ENCODE measurements at regions not wholly inside any gene's neighbourhood (a gene's known extent, or its start where the extent isn't known, plus 50 kb on each side); places are given as distances from the start of the nearest gene placed in this dataset.

DNA sequence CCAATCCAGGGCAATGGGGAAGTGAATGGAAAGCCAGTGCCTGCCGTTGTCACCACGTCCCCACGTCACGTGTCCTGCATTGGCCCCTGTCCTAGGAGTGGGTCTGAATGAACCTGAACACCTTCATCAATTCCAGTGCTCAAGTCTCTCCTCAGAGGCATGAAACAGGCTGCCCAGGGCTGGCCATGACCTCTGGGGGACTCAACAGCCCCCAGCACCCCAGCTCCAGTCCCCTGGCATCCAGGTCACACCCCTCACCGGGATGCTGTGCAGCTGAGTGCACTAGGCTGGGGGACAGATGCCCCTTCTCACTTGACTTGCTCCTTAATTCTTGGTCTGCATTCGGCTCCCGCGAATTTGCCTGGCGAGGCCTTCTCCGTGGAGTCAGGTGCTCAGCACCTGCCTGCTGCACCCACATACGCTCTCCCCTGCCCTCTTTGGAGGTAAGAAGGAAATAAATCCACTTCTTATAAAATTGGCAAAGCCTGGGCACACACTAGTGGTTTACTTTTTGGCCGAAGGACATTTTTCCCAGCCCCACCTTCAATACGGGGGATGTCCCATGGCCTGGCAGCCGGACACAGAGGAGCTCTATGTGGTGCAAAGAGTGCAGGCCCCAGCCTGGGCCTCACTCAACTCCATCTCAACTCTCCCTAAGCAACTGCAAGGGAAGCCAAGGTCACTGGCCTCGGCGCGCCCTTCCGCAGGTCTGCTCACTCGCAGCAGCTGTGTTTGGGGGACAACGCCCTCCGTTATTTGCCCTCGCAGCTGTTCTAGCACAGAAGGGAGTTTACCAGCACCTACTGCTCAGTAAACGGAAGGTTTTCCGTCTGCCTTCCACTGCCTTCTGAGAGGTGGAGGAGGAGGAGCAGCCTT, 77.6 kb upstream of the SHH start:
- Histone ChIP-seq H3K36me3 (ENCODE audit: control insufficient read depth, insufficient read depth, low read length) (no peaks in the 10 kb centered on the region), H3K27me3 (ENCODE audit: control insufficient read depth, insufficient read depth, low read length) (no peaks in the 10 kb centered on the region), H3K9me3 (ENCODE audit: control insufficient read depth, insufficient read depth, low read length) (no peaks in the 10 kb centered on the region), H3K27ac (ENCODE audit: low read depth, low read length) (no peak overlapping the region), H3K4me1 (ENCODE audit: control insufficient read depth, insufficient read depth, low read length) (peaks cover 10% of the 10 kb centered on the region), H3K4me3 (ENCODE audit: low read depth, low read length) (no peak overlapping the region)
- WGBS (ENCODE audit: insufficient coverage) = 90% methylated on average over 21 of the region's 24 CpGs
- no peak for DNase-seq (ENCODE audit: low read depth in 4 of 6, low spot score in 6 of 6)

DNA sequence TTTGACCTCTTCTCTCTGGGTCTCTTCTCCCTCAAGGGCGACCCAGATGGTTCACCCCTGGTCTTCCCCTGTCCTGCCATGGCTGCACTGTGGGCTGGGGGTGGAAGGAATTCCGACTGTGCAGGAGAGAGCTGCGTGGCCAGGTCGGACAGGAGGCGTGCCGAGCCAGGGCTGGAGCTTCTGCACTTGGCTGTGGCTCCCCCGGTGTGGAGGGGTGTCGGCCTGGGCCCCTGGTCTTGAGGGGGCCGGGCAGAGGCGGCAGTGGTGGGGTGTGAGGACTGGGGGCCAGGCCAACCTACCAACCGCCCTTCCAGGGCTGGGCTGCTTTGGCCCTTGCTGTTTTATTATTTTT, 74.9 kb upstream of the SHH start:
- WGBS (ENCODE audit: insufficient coverage) = 92% methylated on average over 7 of the region's 11 CpGs
- no peak for DNase-seq (ENCODE audit: low read depth in 4 of 6, low spot score in 6 of 6)
- H3K4me3 ChIP-seq (ENCODE audit: low read depth, low read length) = no peak overlapping the region
- no peaks in the 10 kb centered on the region for H3K27me3 ChIP-seq (ENCODE audit: control insufficient read depth, insufficient read depth, low read length)
- H3K27ac ChIP-seq (ENCODE audit: low read depth, low read length) = no peak overlapping the region
- H3K4me1 ChIP-seq (ENCODE audit: control insufficient read depth, insufficient read depth, low read length) = peaks cover 10% of the 10 kb centered on the region
- H3K36me3 ChIP-seq (ENCODE audit: control insufficient read depth, insufficient read depth, low read length) = no peaks in the 10 kb centered on the region
- H3K9me3 ChIP-seq (ENCODE audit: control insufficient read depth, insufficient read depth, low read length) = no peaks in the 10 kb centered on the region

DNA sequence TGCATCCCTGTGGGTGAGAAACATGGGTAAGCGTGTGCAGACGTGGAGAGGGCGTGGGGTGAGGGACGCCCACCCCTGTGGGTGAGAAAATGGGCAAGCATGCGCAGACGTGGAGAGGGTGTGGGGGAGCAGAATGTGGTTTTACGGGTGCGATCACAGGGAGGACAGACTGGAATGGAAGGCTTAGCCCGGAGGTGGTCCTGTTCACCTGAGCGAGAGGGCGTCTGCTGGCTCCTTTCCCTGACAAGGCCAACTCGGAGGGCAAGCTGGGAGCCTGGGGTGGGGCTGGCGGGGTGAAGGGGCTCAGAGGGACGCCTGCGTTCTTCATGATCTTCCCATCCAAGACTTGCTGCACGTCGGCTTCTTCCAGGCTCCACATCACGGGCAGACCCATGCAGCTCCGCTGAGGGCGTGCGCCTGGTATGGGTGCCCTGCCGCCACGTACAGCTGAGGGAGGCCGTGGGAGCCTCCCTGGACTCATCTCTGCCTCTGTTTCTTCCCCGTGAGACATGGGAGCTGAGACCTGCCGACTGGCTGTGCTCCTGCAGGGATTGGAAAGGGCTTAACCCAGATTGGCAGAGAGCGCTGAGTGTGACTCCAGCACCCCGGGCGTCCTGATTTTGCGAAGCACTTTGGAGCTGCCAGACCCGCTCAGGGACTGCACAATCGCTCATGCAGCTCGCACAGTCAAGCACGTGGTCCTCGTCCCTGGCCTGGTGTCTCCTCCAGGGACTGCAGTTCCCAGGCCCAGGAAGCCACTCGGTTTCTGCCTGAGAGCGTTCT, 74.3 kb upstream of the SHH start:
- no peak overlapping the region for H3K4me3 ChIP-seq (ENCODE audit: low read depth, low read length)
- 93% methylated on average over 37 of the region's 37 CpGs for WGBS (ENCODE audit: insufficient coverage)
- H3K27me3 ChIP-seq (ENCODE audit: control insufficient read depth, insufficient read depth, low read length) = no peaks in the 10 kb centered on the region
- H3K27ac ChIP-seq (ENCODE audit: low read depth, low read length) = no peak overlapping the region
- no peaks in the 10 kb centered on the region for H3K9me3 ChIP-seq (ENCODE audit: control insufficient read depth, insufficient read depth, low read length)
- DNase-seq (ENCODE audit: low read depth in 4 of 6, low spot score in 6 of 6) = no peak
- peaks cover 10% of the 10 kb centered on the region for H3K4me1 ChIP-seq (ENCODE audit: control insufficient read depth, insufficient read depth, low read length)
- no peaks in the 10 kb centered on the region for H3K36me3 ChIP-seq (ENCODE audit: control insufficient read depth, insufficient read depth, low read length)

DNA sequence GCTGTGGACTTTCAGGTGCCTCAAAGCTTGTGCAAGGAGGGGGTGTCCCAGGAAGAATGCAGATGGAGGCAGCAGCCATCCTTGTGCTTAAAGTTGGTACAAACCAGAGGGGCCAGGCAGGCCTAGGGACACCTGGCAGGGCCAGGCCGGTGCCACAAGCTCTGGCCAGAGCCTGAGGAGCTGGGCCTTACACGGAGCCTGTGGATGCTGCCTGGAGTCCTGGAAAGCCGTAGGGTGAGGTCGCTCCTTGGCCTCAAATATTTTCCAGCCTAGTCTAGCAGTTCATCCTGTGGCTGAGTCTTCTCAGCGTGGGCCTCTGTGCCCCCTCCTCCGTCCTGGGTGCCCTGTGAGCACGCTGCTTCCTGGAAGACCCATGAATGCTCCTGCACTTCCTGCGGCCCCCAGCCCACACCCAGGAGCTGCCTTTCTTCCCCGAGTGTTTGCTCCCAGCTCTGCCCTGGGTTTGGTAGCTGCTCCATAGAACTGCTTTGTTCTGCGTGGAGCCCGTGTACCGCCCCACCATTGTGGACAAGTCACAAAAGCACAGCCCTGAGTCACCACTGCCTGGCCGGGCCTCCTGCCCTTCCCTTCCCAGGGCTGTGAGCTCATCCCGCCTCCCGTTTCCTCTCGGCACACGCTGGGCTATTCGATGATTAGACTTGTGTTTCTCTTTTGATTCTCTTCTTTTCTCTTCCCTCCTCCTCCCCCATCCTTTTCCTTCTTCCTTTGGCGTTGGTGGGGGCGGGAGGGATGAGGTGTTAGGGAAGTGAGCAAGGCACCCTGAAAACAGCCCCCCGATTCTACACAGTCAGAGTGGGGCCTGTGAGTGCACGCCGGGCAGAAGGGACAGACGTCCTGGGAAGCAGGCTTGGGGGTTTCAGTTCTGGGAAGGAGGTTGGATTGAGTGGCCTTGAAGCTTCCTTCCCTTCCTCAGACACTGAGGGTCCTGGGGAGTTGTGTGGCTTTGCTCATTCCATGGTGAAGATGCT, 73.2 kb upstream of the SHH start:
- WGBS (ENCODE audit: insufficient coverage) = 52% methylated on average over 17 of the region's 24 CpGs
- Histone ChIP-seq H3K4me1 (ENCODE audit: control insufficient read depth, insufficient read depth, low read length) (peaks cover 10% of the 10 kb centered on the region), H3K27me3 (ENCODE audit: control insufficient read depth, insufficient read depth, low read length) (no peaks in the 10 kb centered on the region), H3K36me3 (ENCODE audit: control insufficient read depth, insufficient read depth, low read length) (no peaks in the 10 kb centered on the region), H3K9me3 (ENCODE audit: control insufficient read depth, insufficient read depth, low read length) (no peaks in the 10 kb centered on the region), H3K27ac (ENCODE audit: low read depth, low read length) (no peak overlapping the region), H3K4me3 (ENCODE audit: low read depth, low read length) (no peak overlapping the region)
- DNase-seq (ENCODE audit: low read depth in 4 of 6, low spot score in 6 of 6) = peak in 2 of 6 donors; percentile 2 to 19

DNA sequence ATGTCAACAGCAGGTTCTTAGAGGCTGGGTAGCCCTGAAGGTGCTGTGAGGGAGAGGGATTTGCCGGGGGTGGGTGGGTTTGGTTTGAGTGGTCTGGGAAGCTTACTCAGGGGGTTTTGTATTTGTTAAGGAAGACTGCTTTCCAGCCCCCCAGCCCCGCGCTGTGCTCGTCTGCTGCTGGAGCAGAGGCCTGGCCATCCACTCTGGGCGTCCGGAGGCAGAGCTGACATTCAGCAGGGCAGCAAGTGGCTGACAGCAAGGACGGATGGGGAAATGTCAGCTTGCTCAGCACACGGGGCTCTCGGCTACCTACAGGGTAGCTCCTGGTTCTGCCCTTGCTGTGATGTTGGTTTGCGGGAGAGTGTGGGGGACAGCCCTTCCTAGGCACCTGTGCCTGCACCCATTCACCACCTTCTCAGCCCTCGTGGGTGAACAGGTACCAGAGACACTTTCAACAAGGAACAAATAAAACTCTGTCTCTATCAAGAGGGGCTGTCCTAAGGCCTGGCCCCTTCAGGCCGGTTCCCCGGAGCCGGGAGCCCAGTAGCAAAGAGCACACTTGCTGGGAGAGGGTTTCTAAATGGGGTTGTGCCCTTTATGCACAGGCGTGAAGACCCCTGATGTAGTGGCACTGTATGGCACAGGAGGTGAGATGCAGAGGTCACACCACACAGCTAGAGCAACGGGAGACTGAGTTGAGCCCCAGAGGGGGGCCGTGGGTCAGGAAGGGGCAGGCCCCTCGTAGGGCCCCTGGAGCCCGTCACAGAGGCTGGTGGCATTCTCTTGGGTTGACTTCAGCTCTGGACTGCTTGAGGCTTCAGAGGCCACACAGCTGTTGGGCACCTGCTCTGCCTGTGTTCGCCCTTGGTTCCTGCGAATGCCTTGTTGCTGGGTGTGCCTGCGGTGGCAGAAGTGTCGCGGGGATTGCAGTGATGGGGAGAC, 72.2 kb upstream of the SHH start:
- Histone ChIP-seq H3K4me1 (ENCODE audit: control insufficient read depth, insufficient read depth, low read length) (peaks cover 10% of the 10 kb centered on the region), H3K27me3 (ENCODE audit: control insufficient read depth, insufficient read depth, low read length) (no peaks in the 10 kb centered on the region), H3K27ac (ENCODE audit: low read depth, low read length) (no peak overlapping the region), H3K9me3 (ENCODE audit: control insufficient read depth, insufficient read depth, low read length) (no peaks in the 10 kb centered on the region), H3K4me3 (ENCODE audit: low read depth, low read length) (no peak overlapping the region), H3K36me3 (ENCODE audit: control insufficient read depth, insufficient read depth, low read length) (no peaks in the 10 kb centered on the region)
- DNase-seq (ENCODE audit: low read depth in 4 of 6, low spot score in 6 of 6) = no peak
- 88% methylated on average over 22 of the region's 24 CpGs for WGBS (ENCODE audit: insufficient coverage)

DNA sequence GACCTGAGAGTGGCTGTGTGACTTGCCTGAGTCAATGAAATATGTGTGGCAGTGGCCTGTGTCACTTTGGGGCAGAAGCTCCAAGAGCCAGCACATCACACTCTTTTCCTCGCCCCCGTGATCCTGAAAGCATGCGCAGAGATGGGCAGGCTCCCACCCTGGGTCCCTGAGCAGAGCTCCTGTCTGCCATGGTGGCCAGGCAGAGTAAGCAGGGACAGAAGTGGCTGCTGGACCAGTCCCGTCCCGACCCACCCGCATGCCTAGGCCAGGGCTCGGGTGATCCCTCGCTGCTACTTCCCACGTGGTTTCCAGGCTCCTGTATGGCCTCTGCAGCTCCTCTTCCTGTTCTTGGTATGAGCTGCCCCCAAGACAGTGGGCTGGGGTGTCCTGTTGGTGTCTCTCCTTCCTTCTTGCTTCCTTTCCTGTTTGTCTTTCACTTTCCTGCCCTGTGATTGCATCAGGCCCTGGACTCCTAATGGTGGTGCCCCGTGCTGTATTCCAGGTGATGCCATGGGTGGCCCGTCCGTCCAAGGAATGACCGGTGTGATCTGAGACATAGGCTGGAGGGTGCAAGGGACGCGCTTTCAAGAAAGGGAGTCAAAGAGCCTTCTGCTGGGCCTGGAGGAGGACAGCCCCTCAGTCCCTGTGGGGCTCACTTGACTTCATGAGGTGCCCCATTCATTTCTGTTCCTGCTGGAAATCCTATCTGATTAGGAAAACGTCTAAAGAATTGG, 71.4 kb upstream of the SHH start:
- no peak for DNase-seq (ENCODE audit: low read depth in 4 of 6, low spot score in 6 of 6)
- H3K9me3 ChIP-seq (ENCODE audit: control insufficient read depth, insufficient read depth, low read length) = no peaks in the 10 kb centered on the region
- no peaks in the 10 kb centered on the region for H3K36me3 ChIP-seq (ENCODE audit: control insufficient read depth, insufficient read depth, low read length)
- H3K4me3 ChIP-seq (ENCODE audit: low read depth, low read length) = no peak overlapping the region
- H3K27me3 ChIP-seq (ENCODE audit: control insufficient read depth, insufficient read depth, low read length) = no peaks in the 10 kb centered on the region
- H3K27ac ChIP-seq (ENCODE audit: low read depth, low read length) = no peak overlapping the region
- H3K4me1 ChIP-seq (ENCODE audit: control insufficient read depth, insufficient read depth, low read length) = peaks cover 10% of the 10 kb centered on the region
- 89% methylated on average over 15 of the region's 16 CpGs for WGBS (ENCODE audit: insufficient coverage)

DNA sequence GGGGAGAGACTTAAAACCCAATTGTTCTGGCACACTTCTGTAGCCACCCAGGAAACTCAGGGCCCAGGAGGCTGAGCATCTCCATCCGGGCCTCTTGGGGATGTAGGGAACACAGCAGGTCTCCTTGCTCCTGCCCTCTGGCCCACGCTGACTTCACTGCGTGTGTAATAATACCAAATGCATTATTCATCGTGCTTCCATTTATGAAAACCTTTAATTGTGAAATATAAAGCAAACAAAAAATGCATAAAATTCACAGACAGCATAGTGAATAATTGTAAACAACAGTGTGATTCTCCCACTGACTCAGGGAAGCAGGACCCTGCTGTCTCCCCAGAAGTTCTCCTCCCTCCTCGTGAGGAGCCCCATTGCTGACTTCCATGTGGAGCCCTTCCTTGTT, 70.3 kb upstream of the SHH start:
- WGBS (ENCODE audit: insufficient coverage) = no CpG with 5 or more reads among the region's 5 CpGs
- no peak overlapping the region for H3K4me3 ChIP-seq (ENCODE audit: low read depth, low read length)
- H3K27ac ChIP-seq (ENCODE audit: low read depth, low read length) = no peak overlapping the region
- H3K27me3 ChIP-seq (ENCODE audit: control insufficient read depth, insufficient read depth, low read length) = no peaks in the 10 kb centered on the region
- no peaks in the 10 kb centered on the region for H3K36me3 ChIP-seq (ENCODE audit: control insufficient read depth, insufficient read depth, low read length)
- DNase-seq (ENCODE audit: low read depth in 4 of 6, low spot score in 6 of 6) = no peak
- H3K9me3 ChIP-seq (ENCODE audit: control insufficient read depth, insufficient read depth, low read length) = no peaks in the 10 kb centered on the region
- peaks cover 10% of the 10 kb centered on the region for H3K4me1 ChIP-seq (ENCODE audit: control insufficient read depth, insufficient read depth, low read length)

DNA sequence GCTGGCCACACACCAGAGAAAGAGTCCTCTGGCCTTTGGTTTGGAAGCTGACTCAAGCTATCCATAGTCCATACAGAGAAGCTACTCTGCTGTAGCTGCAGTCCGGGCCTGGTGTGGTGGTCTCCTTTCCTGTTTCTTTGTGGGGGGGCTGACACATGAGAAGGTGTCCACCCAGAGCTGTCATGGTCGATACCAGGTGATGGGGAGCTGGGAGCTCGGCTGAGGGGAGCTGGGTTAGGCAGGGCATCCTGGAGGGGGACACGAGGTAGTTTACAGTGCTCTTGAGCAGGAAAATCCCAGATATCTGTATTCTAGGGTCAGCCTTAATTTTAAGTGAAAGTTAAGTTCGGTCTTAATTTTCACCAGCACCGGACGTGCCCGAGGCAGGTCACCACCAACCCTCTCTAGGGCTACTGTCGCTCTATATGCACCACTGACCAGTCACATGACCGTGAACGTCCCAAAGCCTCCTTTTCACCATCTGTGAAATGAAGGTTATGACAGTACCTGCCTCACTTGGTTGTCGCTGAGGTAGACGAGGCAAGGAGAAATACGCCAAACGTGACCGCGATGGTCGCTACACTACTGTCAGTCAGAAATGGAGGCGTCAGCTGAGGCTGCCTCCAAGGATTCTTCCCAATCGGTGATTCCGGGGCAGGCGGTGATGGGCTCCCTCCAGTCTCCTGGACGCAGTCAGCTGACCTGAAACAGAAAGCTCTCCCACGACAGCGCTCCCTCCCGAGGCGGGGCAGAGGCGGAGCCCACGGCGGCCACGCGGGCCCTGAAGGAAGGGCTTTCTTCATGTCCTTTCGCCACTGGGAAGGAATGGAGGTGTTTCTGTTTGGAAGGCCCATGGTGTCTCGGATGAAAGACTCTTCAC, 69.4 kb upstream of the SHH start:
- WGBS (ENCODE audit: insufficient coverage) = 91% methylated on average over 30 of the region's 34 CpGs
- Histone ChIP-seq H3K4me3 (ENCODE audit: low read depth, low read length) (no peak overlapping the region), H3K36me3 (ENCODE audit: control insufficient read depth, insufficient read depth, low read length) (no peaks in the 10 kb centered on the region), H3K4me1 (ENCODE audit: control insufficient read depth, insufficient read depth, low read length) (peaks cover 10% of the 10 kb centered on the region), H3K9me3 (ENCODE audit: control insufficient read depth, insufficient read depth, low read length) (no peaks in the 10 kb centered on the region), H3K27ac (ENCODE audit: low read depth, low read length) (no peak overlapping the region), H3K27me3 (ENCODE audit: control insufficient read depth, insufficient read depth, low read length) (no peaks in the 10 kb centered on the region)
- no peak for DNase-seq (ENCODE audit: low read depth in 4 of 6, low spot score in 6 of 6)

Data from spinal cord (tissue), 9 donors.